ENCODE measurements at regions not wholly inside any gene's neighbourhood (a gene's known extent, or its start where the extent isn't known, plus 50 kb on each side); places are given as distances from the start of the nearest gene placed in this dataset.

DNA sequence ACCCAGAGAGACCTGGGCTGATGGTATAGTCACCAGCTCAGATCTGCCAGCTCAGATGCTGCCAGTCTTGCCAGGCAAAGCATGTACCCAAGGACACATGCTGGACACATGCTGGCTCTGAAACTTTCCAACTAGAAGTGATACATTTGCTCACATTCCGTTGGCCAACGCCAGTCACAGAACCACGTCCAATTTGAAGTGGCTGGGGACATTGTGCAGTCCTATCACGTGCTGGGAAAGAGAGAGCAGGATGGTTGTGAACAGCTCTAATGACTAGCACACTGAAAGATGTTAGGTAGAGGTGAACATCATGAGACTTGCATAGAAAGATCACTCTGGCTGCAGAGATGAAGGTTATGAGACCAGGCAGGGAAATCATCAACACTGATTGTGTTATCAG lies 308.5 kb upstream of the ROPN1 start:
- TF ChIP-seq, protein P1, sequence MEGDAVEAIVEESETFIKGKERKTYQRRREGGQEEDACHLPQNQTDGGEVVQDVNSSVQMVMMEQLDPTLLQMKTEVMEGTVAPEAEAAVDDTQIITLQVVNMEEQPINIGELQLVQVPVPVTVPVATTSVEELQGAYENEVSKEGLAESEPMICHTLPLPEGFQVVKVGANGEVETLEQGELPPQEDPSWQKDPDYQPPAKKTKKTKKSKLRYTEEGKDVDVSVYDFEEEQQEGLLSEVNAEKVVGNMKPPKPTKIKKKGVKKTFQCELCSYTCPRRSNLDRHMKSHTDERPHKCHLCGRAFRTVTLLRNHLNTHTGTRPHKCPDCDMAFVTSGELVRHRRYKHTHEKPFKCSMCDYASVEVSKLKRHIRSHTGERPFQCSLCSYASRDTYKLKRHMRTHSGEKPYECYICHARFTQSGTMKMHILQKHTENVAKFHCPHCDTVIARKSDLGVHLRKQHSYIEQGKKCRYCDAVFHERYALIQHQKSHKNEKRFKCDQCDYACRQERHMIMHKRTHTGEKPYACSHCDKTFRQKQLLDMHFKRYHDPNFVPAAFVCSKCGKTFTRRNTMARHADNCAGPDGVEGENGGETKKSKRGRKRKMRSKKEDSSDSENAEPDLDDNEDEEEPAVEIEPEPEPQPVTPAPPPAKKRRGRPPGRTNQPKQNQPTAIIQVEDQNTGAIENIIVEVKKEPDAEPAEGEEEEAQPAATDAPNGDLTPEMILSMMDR (IDR thresholded peaks at IDR 0.05; ENCODE audit: low read length) = no peak
- TF ChIP-seq EZH2 (optimal IDR thresholded peaks at IDR 0.05; ENCODE audit: low read depth, low read length) (no peak), EZH2phosphoT487 (IDR thresholded peaks at IDR 0.05; ENCODE audit: low read length) (no peak)
